HCT116 (cell line): ENCODE measurements at regions not wholly inside any gene's neighbourhood (a gene's known extent, or its start where the extent isn't known, plus 50 kb on each side); places are given as distances from the start of the nearest gene placed in this dataset.

ENCODE experiments used
- ATAC-seq: fragments of 200-7000 bp; cut with Tn5 transposase; 2 replicates; pipeline ENCODE4 v1.9.1; 2020; ENCODE audit warnings: mild to moderate bottlenecking, moderate library complexity
- BruUV-seq: library from RNA; stranded (reverse); fragments of 400-500 nt; replicated peaks from 2 replicates; lab custom pipeline; 2021; lab: Mats Ljungman, UMichigan
- CTCF ChIA-PET: fragments of 300-600 bp; sonication (Branson Sonifier 250); formaldehyde crosslinking; loops from one replicate; lab custom pipeline; 2021; ENCODE audit warnings: antibody characterized with exemption; lab: Charles Lee
- POLR2A ChIA-PET: fragments of 300-600, 350-600 bp; sonication (Branson Sonifier 250); formaldehyde crosslinking; loops from one replicate; lab custom pipeline; 2021; ENCODE audit warnings: antibody characterized with exemption; lab: Charles Lee
- RAD21 ChIA-PET, 2 experiments: fragments of 300-600 bp; sonication (Branson Sonifier 250); formaldehyde crosslinking; loops; one replicate each; lab custom pipeline; 2023; ENCODE audit warnings: low total read pairs in 2 of 2; ENCODE audit not compliant: uncharacterized antibody in 2 of 2, unreplicated experiment in 2 of 2, low non-redundant PET in 1 of 2; lab: Charles Lee
- DNase-seq: peaks from one replicate; pipeline ENCODE4 v3.0.0-alpha.2; 2010; ENCODE audit warnings: low read depth, low spot score
- H2AFZ ChIP-seq: fragments of 200-600 bp; shearing (Covaris generic), sonication (generic); 2 replicates; pipeline ENCODE4 v1.6.1; 2017; ENCODE audit warnings: low read depth, mixed run types, mixed read lengths, antibody characterized with exemption, low read length; ENCODE audit not compliant: poor library complexity, severe bottlenecking
- H3K27ac ChIP-seq: 2 replicates; pipeline ENCODE4 v1.5.1; 2012; ENCODE audit warnings: low read depth, low read length
- H3K27me3 ChIP-seq: fragments of 200-600 bp; sonication (generic); 2 replicates; pipeline ENCODE4 v1.6.1; 2016; ENCODE audit warnings: mixed run types, low read length, mixed read lengths; ENCODE audit not compliant: insufficient read depth
- H3K36me3 ChIP-seq, 2 experiments: fragments of 200-500 bp in 1 of 2; fragments of 200-600 bp in 1 of 2; sonication (Bioruptor generic) in 1 of 2; sonication (generic) in 1 of 2; 2 replicates each; pipeline versions ENCODE4 v1.5.1 to v1.6.1; 2014 to 2016; ENCODE audit warnings: low read length in 2 of 2, inconsistent platforms in 1 of 2, mixed read lengths in 1 of 2, mixed run types in 1 of 2; ENCODE audit not compliant: insufficient read depth in 2 of 2, control insufficient read depth in 1 of 2
- H3K4me1 ChIP-seq, 2 experiments: fragments of 200-600 bp in 1 of 2; sonication (generic) in 1 of 2; 2 replicates each; pipeline versions ENCODE4 v1.5.1 to v1.6.1; 2012 to 2017; ENCODE audit warnings: low read length in 2 of 2, inconsistent platforms in 1 of 2, mild to moderate bottlenecking in 1 of 2, mixed read lengths in 1 of 2, mixed run types in 1 of 2, moderate library complexity in 1 of 2; ENCODE audit not compliant: insufficient read depth in 2 of 2, control insufficient read depth in 1 of 2
- H3K4me2 ChIP-seq: fragments of 200-600 bp; sonication (generic); 2 replicates; pipeline ENCODE4 v1.6.1; 2017; ENCODE audit warnings: mixed run types, low read length, mixed read lengths
- H3K4me3 ChIP-seq, 2 experiments: fragments of 200-600 bp in 1 of 2; sonication (generic) in 1 of 2; replicated peaks in 1 of 2; 2 replicates each; pipeline ENCODE4 v1.5.1; 2011 to 2016; ENCODE audit warnings: low read length in 2 of 2, control low read depth in 1 of 2, low read depth in 1 of 2, mild to moderate bottlenecking in 1 of 2, mixed read lengths in 1 of 2, mixed run types in 1 of 2
- H3K79me2 ChIP-seq: fragments of 200-600 bp; sonication (generic); 2 replicates; pipeline ENCODE4 v1.6.1; 2017; ENCODE audit warnings: mild to moderate bottlenecking, mixed run types, low read length, moderate library complexity, mixed read lengths; ENCODE audit not compliant: insufficient read depth
- H3K9ac ChIP-seq: fragments of 200-600 bp; sonication (generic); 2 replicates; pipeline ENCODE4 v1.6.1; 2016; ENCODE audit warnings: low read length, mixed read lengths
- H3K9me2 ChIP-seq: fragments of 200-600 bp; sonication (generic), shearing (Covaris generic); 2 replicates; pipeline ENCODE4 v1.6.1; 2017; ENCODE audit warnings: mixed run types, mild to moderate bottlenecking, moderate library complexity; ENCODE audit not compliant: insufficient read depth
- H3K9me3 ChIP-seq, 2 experiments: fragments of 200-500 bp in 1 of 2; fragments of 200-600 bp in 1 of 2; sonication (Bioruptor generic) in 1 of 2; sonication (generic) in 1 of 2; 2 replicates each; pipeline ENCODE4 v1.6.1; 2014 to 2017; ENCODE audit warnings: low read length in 2 of 2, mixed read lengths in 2 of 2, inconsistent platforms in 1 of 2, low read depth in 1 of 2, mild to moderate bottlenecking in 1 of 2, mixed run types in 1 of 2, moderate library complexity in 1 of 2; ENCODE audit not compliant: control insufficient read depth in 1 of 2, insufficient read depth in 1 of 2
- H4K20me1 ChIP-seq: fragments of 200-600 bp; sonication (generic), shearing (Covaris generic); 2 replicates; pipeline ENCODE4 v1.6.1; 2017; ENCODE audit warnings: mixed run types, mild to moderate bottlenecking, moderate library complexity; ENCODE audit not compliant: insufficient read depth
- ATF3 ChIP-seq: IDR thresholded peaks from 2 replicates; pipeline ENCODE4 v1.6.1; 2012
- CBX3 ChIP-seq: IDR thresholded peaks from 2 replicates; pipeline ENCODE4 v1.6.1; 2012; ENCODE audit warnings: low read depth
- CEBPB ChIP-seq: IDR thresholded peaks from 2 replicates; pipeline ENCODE4 v1.6.1; 2012; ENCODE audit warnings: low read depth
- EGR1 ChIP-seq: IDR thresholded peaks from 2 replicates; pipeline ENCODE4 v1.6.1; 2012; ENCODE audit warnings: low read depth
- ELF1 ChIP-seq: IDR thresholded peaks from 2 replicates; pipeline ENCODE4 v1.6.1; 2012; ENCODE audit warnings: low read depth, borderline replicate concordance
- EZH2 ChIP-seq: fragments of 200-600 bp; sonication (generic); IDR thresholded peaks from 2 replicates; pipeline ENCODE4 v1.6.1; 2017; ENCODE audit warnings: antibody characterized with exemption, mixed run types
- EZH2phosphoT487 ChIP-seq: fragments of 200-600 bp; IDR thresholded peaks from 2 replicates; pipeline ENCODE4 v1.6.1; 2018; ENCODE audit warnings: antibody characterized with exemption, borderline replicate concordance
- FOSL1 ChIP-seq: IDR thresholded peaks from 2 replicates; pipeline ENCODE4 v1.6.1; 2012; ENCODE audit warnings: low read depth
- MAX ChIP-seq: IDR thresholded peaks from 2 replicates; pipeline ENCODE4 v1.6.1; 2012
- POLR2AphosphoS5 ChIP-seq: IDR thresholded peaks from 2 replicates; pipeline ENCODE4 v1.6.1; 2011; ENCODE audit warnings: mild to moderate bottlenecking, low read depth, low read length, moderate library complexity
- RAD21 ChIP-seq: IDR thresholded peaks from 2 replicates; pipeline ENCODE4 v1.6.1; 2012; ENCODE audit warnings: low read depth, mild to moderate bottlenecking
- REST ChIP-seq: IDR thresholded peaks from 2 replicates; pipeline ENCODE4 v1.6.1; 2012; ENCODE audit warnings: low read depth
- SP1 ChIP-seq: IDR thresholded peaks from 2 replicates; pipeline ENCODE4 v1.6.1; 2012; ENCODE audit warnings: low read depth
- SRF ChIP-seq: IDR thresholded peaks from 2 replicates; pipeline ENCODE4 v1.6.1; 2012; ENCODE audit warnings: low read depth
- TCF7L2 ChIP-seq: IDR thresholded peaks from 2 replicates; pipeline ENCODE4 v1.7.0; 2011; ENCODE audit warnings: borderline replicate concordance, inconsistent platforms; ENCODE audit not compliant: insufficient read depth, insufficient read length; ENCODE audit errors: extremely low read depth
- ZFX ChIP-seq: fragments of 450-650 bp; IDR thresholded peaks from 2 replicates; pipeline ENCODE4 v1.6.1; 2017
- ZNF274 ChIP-seq: fragments of 200-500 bp; sonication (Bioruptor generic); IDR thresholded peaks from 2 replicates; pipeline ENCODE4 v1.6.1; 2014; ENCODE audit warnings: mild to moderate bottlenecking, low read depth, low read length, inconsistent platforms
- intact Hi-C: fragments of 100-400 bp; cut with micrococcal nuclease; formaldehyde crosslinking; loops from 2 replicates; pipeline ENCODE4 v1.10.0; 2022

GRCh38 chr16:62678796-62679195 is 642.6 kb upstream of the CDH8 start:
- RAD21 ChIA-PET, result no interaction called here
- H3K36me3 ChIP-seq, result no peaks in the 10 kb centered on the region
- no peaks in the 10 kb centered on the region for H4K20me1 ChIP-seq
- no peak overlapping the region for H3K4me3 ChIP-seq
- no peaks in the 10 kb centered on the region for H3K4me1 ChIP-seq
- no peak overlapping the region for H3K4me2 ChIP-seq
- H3K9me3 ChIP-seq, result peaks cover 14 to 28% of the 10 kb centered on the region in 2 experiments; a peak in 3 of 4 replicates
- POLR2A ChIA-PET, result no interaction called here
- no peaks in the 10 kb centered on the region for H3K9me2 ChIP-seq
- CTCF ChIA-PET, result no interaction called here
- ATAC-seq (no peak), DNase-seq (no peak)
- H3K9ac ChIP-seq, result no peak overlapping the region
- H3K79me2 ChIP-seq, result no peaks in the 10 kb centered on the region
- BruUV-seq, result no TSS peak
- H3K27me3 ChIP-seq, result no peaks in the 10 kb centered on the region
- TF ChIP-seq EZH2 (no peak), FOSL1 (no peak), CBX3 (no peak), SP1 (no peak), EZH2phosphoT487 (no peak), SRF (no peak), CEBPB (no peak), ELF1 (no peak), TCF7L2 (no peak), POLR2AphosphoS5 (no peak), ZNF274 (no peak)
- TF ChIP-seq, all 23 proteins: peak for 0
- H3K27ac ChIP-seq, result no peak overlapping the region
- intact Hi-C loops, result no loop called here
- H2AFZ ChIP-seq, result no peak overlapping the region

- ChIA-PET CTCF (no interaction called here), RAD21 (no interaction called here), POLR2A (no interaction called here)
- Histone ChIP-seq H4K20me1 (no peaks in the 10 kb centered on the region), H3K27me3 (no peaks in the 10 kb centered on the region), H3K4me3 (no peak overlapping the region), H2AFZ (no peak overlapping the region), H3K9me3 (peaks cover 9 to 24% of the 10 kb centered on the region in 2 experiments; a peak in 3 of 4 replicates), H3K4me2 (no peak overlapping the region), H3K9ac (no peak overlapping the region), H3K79me2 (no peaks in the 10 kb centered on the region), H3K4me1 (no peaks in the 10 kb centered on the region), H3K36me3 (no peaks in the 10 kb centered on the region), H3K27ac (no peak overlapping the region), H3K9me2 (no peaks in the 10 kb centered on the region)
- DNase-seq (no peak), ATAC-seq (no peak)
- intact Hi-C loops, result no loop called here
- BruUV-seq, result no TSS peak
- no peak for TF ChIP-seq CEBPB
- no peak for TF ChIP-seq EZH2phosphoT487
- no peak for TF ChIP-seq EGR1
- TF ChIP-seq SP1, result no peak
- no peak for TF ChIP-seq MAX
- TF ChIP-seq ZNF274, result no peak
- no peak for TF ChIP-seq ZFX
- no peak for TF ChIP-seq RAD21
- TF ChIP-seq EZH2, result no peak
- no peak for TF ChIP-seq REST
- TF ChIP-seq SRF, result no peak
- no peak for TF ChIP-seq ATF3
Measured at GRCh38 chr16:62676306-62676705, 640.1 kb upstream of the CDH8 start.
